ENCODE measurements at regions not wholly inside any gene's neighbourhood (a gene's known extent, or its start where the extent isn't known, plus 50 kb on each side); places are given as distances from the start of the nearest gene placed in this dataset.

DNA sequence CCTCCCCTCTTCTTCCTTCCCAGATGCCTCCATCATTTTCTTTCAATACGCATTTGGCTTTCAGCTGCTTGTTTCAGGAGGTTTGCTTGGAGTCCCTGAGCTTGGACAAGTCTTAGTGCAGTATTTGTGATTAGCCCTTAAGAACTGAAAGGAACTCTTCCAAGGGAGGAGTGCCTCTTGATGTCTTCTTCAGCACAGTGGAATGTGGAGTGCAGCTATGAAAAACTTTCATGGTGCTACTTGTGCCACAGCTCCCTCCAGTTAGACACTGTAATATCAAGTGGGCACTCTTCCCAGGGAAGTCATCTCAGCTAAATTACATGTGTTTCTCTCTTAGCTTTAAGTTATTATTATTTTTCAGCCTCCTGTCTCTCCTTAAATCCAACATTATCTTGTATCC, 173.1 kb downstream of the NECTIN3 start:
- TF ChIP-seq, protein P1, sequence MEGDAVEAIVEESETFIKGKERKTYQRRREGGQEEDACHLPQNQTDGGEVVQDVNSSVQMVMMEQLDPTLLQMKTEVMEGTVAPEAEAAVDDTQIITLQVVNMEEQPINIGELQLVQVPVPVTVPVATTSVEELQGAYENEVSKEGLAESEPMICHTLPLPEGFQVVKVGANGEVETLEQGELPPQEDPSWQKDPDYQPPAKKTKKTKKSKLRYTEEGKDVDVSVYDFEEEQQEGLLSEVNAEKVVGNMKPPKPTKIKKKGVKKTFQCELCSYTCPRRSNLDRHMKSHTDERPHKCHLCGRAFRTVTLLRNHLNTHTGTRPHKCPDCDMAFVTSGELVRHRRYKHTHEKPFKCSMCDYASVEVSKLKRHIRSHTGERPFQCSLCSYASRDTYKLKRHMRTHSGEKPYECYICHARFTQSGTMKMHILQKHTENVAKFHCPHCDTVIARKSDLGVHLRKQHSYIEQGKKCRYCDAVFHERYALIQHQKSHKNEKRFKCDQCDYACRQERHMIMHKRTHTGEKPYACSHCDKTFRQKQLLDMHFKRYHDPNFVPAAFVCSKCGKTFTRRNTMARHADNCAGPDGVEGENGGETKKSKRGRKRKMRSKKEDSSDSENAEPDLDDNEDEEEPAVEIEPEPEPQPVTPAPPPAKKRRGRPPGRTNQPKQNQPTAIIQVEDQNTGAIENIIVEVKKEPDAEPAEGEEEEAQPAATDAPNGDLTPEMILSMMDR (IDR thresholded peaks at IDR 0.05): no peak
- TF ChIP-seq POLR2A (IDR thresholded peaks at IDR 0.05): no peak

Data from prostate gland (tissue), 2 donors.